Aorta (tissue), 5 donors: ENCODE measurements at regions not wholly inside any gene's neighbourhood (a gene's known extent, or its start where the extent isn't known, plus 50 kb on each side); places are given as distances from the start of the nearest gene placed in this dataset.
A peak's percentile ranks its signal among the peaks of the same experiment; 100 is the strongest.

Source experiments
- ATAC-seq: fragments of 200-7000 bp; cut with Tn5 transposase; one replicate; pipeline ENCODE4 v1.9.1; 2022; ENCODE audit warnings: moderate library complexity; ENCODE audit not compliant: low FRiP score
- DNase-seq, 2 donors: peaks; one replicate each; pipeline ENCODE4 v3.0.0-alpha.2; 2020
- H3K27ac ChIP-seq, 2 donors: one replicate each; pipeline ENCODE4 v1.5.1; 2013; ENCODE audit warnings: low read length in 2 of 2, mild to moderate bottlenecking in 2 of 2, moderate library complexity in 2 of 2, control low read depth in 1 of 2, inconsistent platforms in 1 of 2, low read depth in 1 of 2
- H3K27me3 ChIP-seq, 2 donors: one replicate each; pipeline ENCODE4 v1.6.1; 2013; ENCODE audit warnings: control low read depth in 1 of 2, low read length in 1 of 2, mild to moderate bottlenecking in 1 of 2, moderate library complexity in 1 of 2; ENCODE audit not compliant: insufficient read depth in 2 of 2, control insufficient read depth in 1 of 2
- H3K36me3 ChIP-seq, 2 donors: one replicate each; pipeline ENCODE4 v1.6.1; 2013; ENCODE audit warnings: control low read depth in 1 of 2, low read length in 1 of 2, mild to moderate bottlenecking in 1 of 2; ENCODE audit not compliant: insufficient read depth in 2 of 2, control insufficient read depth in 1 of 2
- H3K4me1 ChIP-seq, 2 donors: one replicate each; pipeline ENCODE4 v1.6.1; 2013; ENCODE audit warnings: low read length in 2 of 2, control low read depth in 1 of 2, mild to moderate bottlenecking in 1 of 2, moderate library complexity in 1 of 2; ENCODE audit not compliant: insufficient read depth in 2 of 2, control insufficient read depth in 1 of 2
- H3K4me3 ChIP-seq, 2 donors: one replicate each; pipeline ENCODE4 v1.5.1; 2013; ENCODE audit warnings: low read length in 2 of 2, control low read depth in 1 of 2, mild to moderate bottlenecking in 1 of 2
- H3K9me3 ChIP-seq: one replicate; pipeline ENCODE4 v1.6.1; 2013; ENCODE audit warnings: mild to moderate bottlenecking, low read length; ENCODE audit not compliant: control insufficient read depth
- WGBS, 2 donors: extraction: QIAGEN DNeasy Blood & Tissue Kit; methylation state at CpG; one replicate each; pipeline ENCODE4 v1.1.7; 2013; 5-methylcytosine and 5-hydroxymethylcytosine counted together
- intact Hi-C, 2 donors: fragments of 100-400 bp; cut with DNase I; formaldehyde crosslinking; loops; one replicate each; pipeline versions ENCODE4 v1.14.2 to v1.15.0; 2022
- donor health status: healthy with polysubstance abuse.
- donor health status: Bipolar disorder and iron deficiency.
- donor health status: DM: no; HTN: no; CAD: no.
- donor health status: DM: no; HTN: no; CAD: no.
- donor health status: DM: yes; HTN: yes; CAD: no.

DNA sequence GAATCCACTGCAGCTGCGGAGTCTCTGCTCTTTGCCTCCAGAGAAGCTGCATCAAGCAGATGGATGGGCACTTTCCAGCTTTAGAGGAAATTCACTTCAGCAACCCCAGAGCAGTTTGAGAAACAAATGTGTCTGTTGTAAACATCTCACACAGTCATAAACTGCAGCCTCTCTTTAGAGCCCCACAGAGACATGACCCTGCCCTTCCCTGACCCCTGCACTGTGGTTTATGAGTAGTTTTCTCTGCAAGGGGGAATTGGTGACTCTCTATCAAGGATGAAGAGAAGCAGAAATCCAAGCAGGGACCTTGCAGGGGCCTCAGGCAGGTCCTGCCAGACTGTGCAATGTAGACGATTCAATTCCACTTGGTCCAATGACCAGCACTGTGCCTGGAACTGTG, 160.2 kb downstream of the SH2D4B start:
- Histone ChIP-seq H3K27ac (no peak overlapping the region), H3K27me3 (no peaks in the 10 kb centered on the region), H3K9me3 (no peaks in the 10 kb centered on the region), H3K4me3 (no peak overlapping the region), H3K4me1 (no peaks in the 10 kb centered on the region), H3K36me3 (no peaks in the 10 kb centered on the region)
- no peak for DNase-seq
- ATAC-seq = no peak
- intact Hi-C loops = loop anchor here in 1 of 2 donors (10.0 kb wide), 1 partner anchor 227 kb away; no protein-coding TSS in a partner anchor
- 68 to 72% methylated on average over 2 of the region's 2 CpGs for WGBS, 2 donors

DNA sequence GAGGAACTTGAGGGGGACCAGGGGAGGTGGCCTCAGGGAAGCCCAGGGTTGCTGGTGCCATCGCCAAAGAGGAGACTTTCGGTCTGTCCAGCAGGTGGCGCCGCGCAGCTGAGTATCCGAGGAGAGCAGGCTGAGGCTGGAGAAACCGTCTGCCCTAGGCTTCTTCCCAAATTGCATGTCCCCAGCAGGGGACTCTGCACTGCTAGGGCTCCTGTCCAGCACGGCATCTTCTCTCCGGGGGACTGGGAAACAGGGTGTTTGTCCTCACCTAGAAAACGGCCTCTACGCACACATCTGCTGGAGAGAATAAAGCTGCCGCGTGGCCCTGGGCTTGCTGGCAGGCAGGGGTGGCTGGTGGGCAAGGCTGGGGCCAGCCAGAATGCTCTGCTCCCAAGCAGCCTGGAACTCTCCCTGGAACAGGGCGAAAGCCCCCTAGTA, 161.9 kb downstream of the SH2D4B start:
- DNase-seq = peak; percentile 85 to 94
- intact Hi-C loops = loop anchor here in 1 of 2 donors (10.0 kb wide), 1 partner anchor 225 kb away; no protein-coding TSS in a partner anchor

GRCh38 chr10:80700252-80700651, 162.6 kb downstream of the SH2D4B start:
- Histone ChIP-seq H3K4me1 (no peaks in the 10 kb centered on the region), H3K36me3 (no peaks in the 10 kb centered on the region), H3K27me3 (no peaks in the 10 kb centered on the region), H3K4me3 (no peak overlapping the region), H3K9me3 (no peaks in the 10 kb centered on the region), H3K27ac (no peak overlapping the region)
- intact Hi-C loops = no loop called here
- ATAC-seq = no peak
- no peak for DNase-seq
- WGBS, 2 donors = 87 to 90% methylated on average over 3 of the region's 3 CpGs

More for the DNA sequence above, 161.9 kb downstream of the SH2D4B start:
- ATAC-seq = peak; percentile 82
- Histone ChIP-seq H3K9me3 (no peaks in the 10 kb centered on the region), H3K36me3 (no peaks in the 10 kb centered on the region), H3K4me3 (no peak overlapping the region), H3K27ac (no peak overlapping the region), H3K4me1 (no peaks in the 10 kb centered on the region), H3K27me3 (no peaks in the 10 kb centered on the region)
- 11 to 13% methylated on average over 14 of the region's 14 CpGs for WGBS, 2 donors

- intact Hi-C loops = no loop called here
- Histone ChIP-seq H3K4me1 (no peaks in the 10 kb centered on the region), H3K36me3 (no peaks in the 10 kb centered on the region), H3K4me3 (no peak overlapping the region), H3K9me3 (peaks cover 2% of the 10 kb centered on the region), H3K27me3 (no peaks in the 10 kb centered on the region), H3K27ac (no peak overlapping the region)
- 76 to 77% methylated on average over 8 of the region's 8 CpGs for WGBS, 2 donors
- DNase-seq (no peak), ATAC-seq (no peak)
Measured at GRCh38 chr10:80700760-80701444, 163.2 kb downstream of the SH2D4B start.

GRCh38 chr10:80701706-80702105, 164.0 kb downstream of the SH2D4B start:
- Histone ChIP-seq H3K27me3 (no peaks in the 10 kb centered on the region), H3K9me3 (peaks cover 2% of the 10 kb centered on the region), H3K4me3 (no peak overlapping the region), H3K4me1 (no peaks in the 10 kb centered on the region), H3K27ac (no peak overlapping the region), H3K36me3 (no peaks in the 10 kb centered on the region)
- intact Hi-C loops = no loop called here
- DNase-seq (no peak), ATAC-seq (no peak)
- WGBS, 2 donors = 72 to 82% methylated on average over 2 of the region's 2 CpGs

GRCh38 chr10:80702143-80702542, 164.4 kb downstream of the SH2D4B start:
- WGBS, 2 donors = 20 to 21% methylated on average over 6 of the region's 6 CpGs

DNA sequence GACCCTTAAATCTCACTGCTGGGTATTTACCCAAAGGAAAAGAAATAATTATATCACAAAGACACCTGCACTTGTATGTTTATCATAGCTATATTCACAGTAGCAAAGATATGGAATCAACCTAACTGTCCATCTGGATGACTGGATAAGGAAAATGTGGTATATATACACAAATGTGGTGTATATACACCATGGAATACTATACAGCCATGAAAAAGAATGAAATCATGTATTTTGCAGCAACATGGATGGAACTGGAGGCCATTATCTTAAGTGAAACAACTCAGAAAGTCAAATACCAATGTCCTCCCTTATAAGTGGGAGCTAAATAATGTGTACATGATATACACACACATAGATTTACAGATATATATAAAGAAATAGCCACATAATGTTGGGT, 168.2 kb downstream of the SH2D4B start:
- Histone ChIP-seq H3K27ac (no peak overlapping the region), H3K9me3 (peaks cover 2% of the 10 kb centered on the region), H3K27me3 (no peaks in the 10 kb centered on the region), H3K4me3 (no peak overlapping the region), H3K4me1 (no peaks in the 10 kb centered on the region), H3K36me3 (no peaks in the 10 kb centered on the region)
- no peak for ATAC-seq
- DNase-seq = no peak
- intact Hi-C loops = no loop called here

More at GRCh38 chr10:80702143-80702542, 164.4 kb downstream of the SH2D4B start:
- H3K4me3 ChIP-seq = no peak overlapping the region
- H3K4me1 ChIP-seq = no peaks in the 10 kb centered on the region
- no peak overlapping the region for H3K27ac ChIP-seq
- intact Hi-C loops = no loop called here
- H3K36me3 ChIP-seq = no peaks in the 10 kb centered on the region
- DNase-seq = no peak
- H3K27me3 ChIP-seq = no peaks in the 10 kb centered on the region
- ATAC-seq = no peak
- H3K9me3 ChIP-seq = peaks cover 2% of the 10 kb centered on the region

DNA sequence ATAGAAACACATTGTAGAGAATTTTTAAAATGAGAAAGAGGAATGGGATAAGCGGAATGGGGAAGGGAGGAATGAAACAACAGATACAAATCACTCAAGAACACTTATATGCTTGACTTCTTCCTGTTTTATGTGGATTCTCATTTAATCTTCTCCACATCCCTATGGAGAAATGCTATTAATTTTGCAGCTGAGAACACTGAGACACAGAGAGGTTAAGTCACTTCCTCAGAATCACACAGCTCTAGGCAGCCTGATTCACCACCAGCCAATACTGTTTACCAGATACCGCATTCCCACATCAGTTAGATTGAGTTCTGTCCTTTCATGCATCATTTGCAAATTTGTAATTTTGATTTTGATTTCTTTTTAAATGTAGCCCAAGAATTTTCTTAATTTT, 170.5 kb downstream of the SH2D4B start:
- H3K27me3 ChIP-seq = no peaks in the 10 kb centered on the region
- no peak overlapping the region for H3K27ac ChIP-seq
- H3K4me1 ChIP-seq = no peaks in the 10 kb centered on the region
- WGBS, 2 donors = 85 to 92% methylated on average over 2 of the region's 2 CpGs
- no peaks in the 10 kb centered on the region for H3K36me3 ChIP-seq
- no peak overlapping the region for H3K4me3 ChIP-seq
- intact Hi-C loops = no loop called here
- no peak for DNase-seq
- ATAC-seq = no peak
- H3K9me3 ChIP-seq = peaks cover 2% of the 10 kb centered on the region

DNA sequence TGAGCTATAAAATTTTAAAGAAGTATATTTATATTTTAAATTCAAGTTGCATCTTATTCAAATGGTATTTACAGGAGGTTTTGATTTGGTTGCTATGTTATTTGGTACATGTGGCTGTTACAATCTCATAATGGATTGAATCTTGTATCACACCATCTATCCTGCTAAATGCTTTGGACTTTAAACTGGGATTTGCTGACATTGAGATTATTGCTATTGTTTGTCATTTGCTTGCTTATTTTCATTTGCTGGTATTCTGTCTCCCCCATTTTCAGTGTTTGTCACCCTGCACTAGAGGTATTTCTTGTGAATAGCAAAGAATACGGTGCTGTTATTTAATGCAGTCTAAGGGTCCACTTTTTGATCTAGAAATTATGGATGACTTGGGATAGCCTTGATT, 171.1 kb downstream of the SH2D4B start:
- H3K27ac ChIP-seq = no peak overlapping the region

More for the DNA sequence above, 171.1 kb downstream of the SH2D4B start:
- ATAC-seq (no peak), DNase-seq (no peak)
- H3K9me3 ChIP-seq = peaks cover 2% of the 10 kb centered on the region
- no peaks in the 10 kb centered on the region for H3K27me3 ChIP-seq
- no peaks in the 10 kb centered on the region for H3K4me1 ChIP-seq
- no peak overlapping the region for H3K4me3 ChIP-seq
- intact Hi-C loops = no loop called here
- no peaks in the 10 kb centered on the region for H3K36me3 ChIP-seq
- 78% methylated on average over 1 of the region's 1 CpG for whole genome bisulfite sequencing, 2 donors
